ENCODE measurements at regions not wholly inside any gene's neighbourhood (a gene's known extent, or its start where the extent isn't known, plus 50 kb on each side); places are given as distances from the start of the nearest gene placed in this dataset.

DNA sequence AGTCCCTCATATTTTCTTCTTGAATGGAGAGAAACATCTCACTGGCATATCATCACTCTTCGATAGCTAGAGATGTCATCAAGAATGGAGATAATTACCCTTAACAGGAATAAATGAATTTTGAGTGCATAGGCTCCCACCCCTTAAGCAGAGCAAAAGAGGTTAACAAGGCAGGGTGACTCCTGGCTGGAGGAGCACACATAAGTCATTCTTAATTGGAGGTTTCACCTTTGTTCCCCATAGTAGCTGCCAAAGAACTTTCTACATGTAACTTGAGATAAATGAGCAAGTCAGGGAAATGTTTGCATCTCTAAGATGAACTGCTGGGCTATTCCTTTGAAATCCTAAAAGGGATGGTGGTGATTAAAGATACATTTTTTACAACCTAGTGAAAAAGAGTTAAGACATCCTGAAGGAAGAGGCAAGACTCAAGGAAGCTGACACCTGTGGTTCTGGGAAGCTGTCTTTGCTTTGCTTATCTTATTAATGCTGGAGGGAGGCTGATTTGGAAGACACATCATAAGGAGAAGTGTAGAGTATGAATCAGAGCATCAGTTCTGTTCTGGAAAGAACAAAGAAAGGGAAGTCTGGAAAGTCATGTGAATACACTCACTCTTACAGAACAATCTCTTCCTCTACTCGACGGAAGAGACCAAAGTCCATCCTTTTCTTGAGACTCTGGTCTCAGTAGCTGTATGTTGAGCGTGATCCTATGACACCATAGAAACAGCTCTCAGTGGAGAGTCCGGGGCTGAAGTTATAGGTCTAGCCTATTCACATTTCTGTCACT lies 326.3 kb downstream of the OSTF1 start:
- TF ChIP-seq, protein P1, sequence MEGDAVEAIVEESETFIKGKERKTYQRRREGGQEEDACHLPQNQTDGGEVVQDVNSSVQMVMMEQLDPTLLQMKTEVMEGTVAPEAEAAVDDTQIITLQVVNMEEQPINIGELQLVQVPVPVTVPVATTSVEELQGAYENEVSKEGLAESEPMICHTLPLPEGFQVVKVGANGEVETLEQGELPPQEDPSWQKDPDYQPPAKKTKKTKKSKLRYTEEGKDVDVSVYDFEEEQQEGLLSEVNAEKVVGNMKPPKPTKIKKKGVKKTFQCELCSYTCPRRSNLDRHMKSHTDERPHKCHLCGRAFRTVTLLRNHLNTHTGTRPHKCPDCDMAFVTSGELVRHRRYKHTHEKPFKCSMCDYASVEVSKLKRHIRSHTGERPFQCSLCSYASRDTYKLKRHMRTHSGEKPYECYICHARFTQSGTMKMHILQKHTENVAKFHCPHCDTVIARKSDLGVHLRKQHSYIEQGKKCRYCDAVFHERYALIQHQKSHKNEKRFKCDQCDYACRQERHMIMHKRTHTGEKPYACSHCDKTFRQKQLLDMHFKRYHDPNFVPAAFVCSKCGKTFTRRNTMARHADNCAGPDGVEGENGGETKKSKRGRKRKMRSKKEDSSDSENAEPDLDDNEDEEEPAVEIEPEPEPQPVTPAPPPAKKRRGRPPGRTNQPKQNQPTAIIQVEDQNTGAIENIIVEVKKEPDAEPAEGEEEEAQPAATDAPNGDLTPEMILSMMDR (conservative IDR thresholded peaks at IDR 0.05; ENCODE audit: low read depth): no peak
- no peak for DNase-seq (ENCODE audit: low spot score)
- H3K27ac ChIP-seq: no peak overlapping the region
- ChIA-PET CTCF (interaction anchor here (0.6 kb wide), 1 partner anchor 175 kb away, joined by 3 read pairs; no protein-coding TSS in a partner anchor), POLR2A (ENCODE audit: low non-redundant PET) (no interaction called here)

DNA sequence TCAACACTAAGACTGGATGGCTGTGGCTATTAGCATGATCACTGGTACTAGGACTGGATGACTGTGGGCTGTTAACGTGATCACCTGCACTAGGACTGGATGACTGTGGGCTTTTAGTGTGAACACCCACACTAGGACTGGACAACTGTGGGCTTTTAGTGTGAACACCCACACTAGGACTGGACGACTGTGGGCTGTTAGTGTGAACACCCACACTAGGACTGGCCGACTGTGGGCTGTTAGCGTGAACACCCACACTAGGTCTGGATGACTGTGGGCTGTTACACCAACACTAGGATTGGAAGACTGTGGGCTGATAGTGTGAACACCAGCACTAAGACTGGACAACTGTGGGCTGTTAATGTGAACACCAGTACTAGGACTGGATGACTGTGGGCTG lies 329.2 kb downstream of the OSTF1 start:
- TF ChIP-seq, protein P1 (conservative IDR thresholded peaks at IDR 0.05; ENCODE audit: low read depth): no peak
- CTCF ChIA-PET: no interaction called here
- no peak overlapping the region for H3K27ac ChIP-seq
- POLR2A ChIA-PET (ENCODE audit: low non-redundant PET): no interaction called here
- no peak for DNase-seq (ENCODE audit: low spot score)

DNA sequence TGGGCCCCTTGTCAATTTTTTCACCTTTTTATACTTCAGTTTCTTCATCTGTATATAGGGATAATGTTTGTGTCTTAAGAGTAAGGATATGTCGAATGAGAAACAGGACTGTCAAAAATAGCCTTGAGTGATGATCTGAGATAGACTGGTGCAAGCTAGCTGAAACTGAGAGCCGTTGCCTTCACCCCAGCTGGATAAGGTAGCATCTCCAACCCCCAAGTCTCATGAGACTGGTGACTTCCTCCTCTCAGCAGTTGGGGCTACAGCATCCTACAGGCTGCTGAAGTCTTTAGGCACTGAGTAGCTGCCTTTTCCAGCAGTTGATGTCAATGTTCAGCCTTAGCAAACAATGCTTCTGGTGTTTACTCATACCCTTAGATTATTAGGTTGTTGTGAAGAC lies 330.2 kb downstream of the OSTF1 start:
- H3K27ac ChIP-seq: no peak overlapping the region
- TF ChIP-seq, protein P1 (conservative IDR thresholded peaks at IDR 0.05; ENCODE audit: low read depth): no peak
- no peak for DNase-seq (ENCODE audit: low spot score)
- POLR2A ChIA-PET (ENCODE audit: low non-redundant PET): no interaction called here
- CTCF ChIA-PET: no interaction called here

DNA sequence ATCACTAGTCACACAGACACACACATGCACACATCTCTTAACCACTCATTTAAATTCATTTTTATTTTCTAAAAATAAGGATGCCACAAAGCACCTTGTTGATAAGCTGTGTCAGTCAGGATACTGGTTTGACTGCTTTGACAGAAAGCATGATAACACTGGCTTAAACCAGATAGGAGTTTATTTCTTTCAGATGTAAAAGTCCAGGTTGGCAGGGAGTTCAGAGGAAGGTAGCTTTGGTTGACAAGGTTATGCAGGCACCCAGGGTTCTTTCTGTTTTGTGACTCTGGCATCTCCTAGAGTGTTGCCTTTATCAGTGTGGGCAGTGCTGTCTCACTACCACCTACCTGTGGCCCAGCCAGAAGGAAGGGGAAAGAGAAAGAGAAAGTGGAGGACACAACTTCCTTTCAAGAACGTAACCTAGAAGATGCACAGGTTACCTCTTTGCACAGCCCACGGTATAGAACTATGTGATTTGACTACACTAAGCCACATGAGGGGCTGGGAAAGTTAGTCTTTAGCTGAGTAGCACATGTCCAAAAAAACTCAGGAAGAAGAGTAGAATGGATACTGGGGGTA lies 334.7 kb downstream of the OSTF1 start:
- POLR2A ChIA-PET (ENCODE audit: low non-redundant PET): no interaction called here
- CTCF ChIA-PET: interaction anchor here (0.6 kb wide), 1 partner anchor 77 kb away, joined by 8 read pairs; no protein-coding TSS in a partner anchor
- TF ChIP-seq, protein P1 (conservative IDR thresholded peaks at IDR 0.05; ENCODE audit: low read depth): no peak
- no peak for DNase-seq (ENCODE audit: low spot score)
- H3K27ac ChIP-seq: no peak overlapping the region

DNA sequence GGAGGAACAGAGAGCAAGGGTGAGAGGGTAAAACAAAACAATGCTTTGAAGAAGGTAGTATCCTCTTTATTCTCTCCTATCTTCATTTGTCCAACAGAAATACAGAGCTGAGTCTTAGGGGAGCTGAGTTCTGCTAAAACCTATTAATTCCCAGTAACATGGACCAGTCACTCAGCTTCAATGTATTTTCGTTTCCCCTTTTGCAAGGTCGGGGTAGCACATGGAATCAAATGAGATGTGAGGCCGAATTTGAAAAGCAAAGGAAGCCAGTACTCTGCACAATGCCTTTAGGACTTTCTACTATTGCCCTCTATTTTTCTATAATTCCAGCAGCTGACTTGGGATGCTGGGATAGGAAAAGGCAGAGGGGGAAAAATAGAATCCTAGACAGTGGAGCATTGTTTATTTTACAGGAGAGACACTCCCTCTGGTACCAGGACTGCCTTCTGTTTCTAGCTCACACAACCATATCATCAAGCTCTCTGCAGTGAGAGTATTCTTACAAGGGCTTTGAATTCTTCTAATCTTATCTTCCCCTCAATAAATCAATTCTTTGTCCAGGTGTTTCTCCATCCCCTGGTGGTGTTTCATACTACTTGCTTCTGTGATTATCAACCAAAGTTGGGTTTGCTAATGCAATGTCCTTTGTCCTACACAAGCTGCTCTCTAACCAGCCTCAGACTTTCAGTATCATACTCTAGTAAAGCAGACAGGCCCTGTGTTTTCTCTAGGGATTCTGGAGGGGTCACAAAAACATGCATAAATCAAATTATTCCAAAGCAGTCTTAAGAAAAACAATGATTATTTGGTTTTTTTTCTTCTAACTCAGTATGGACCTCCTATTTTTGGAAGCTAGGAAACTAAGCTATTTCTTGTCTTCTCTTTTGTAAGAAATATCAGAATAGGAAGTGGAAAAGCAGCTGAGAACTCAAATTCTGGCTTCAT lies 341.5 kb downstream of the OSTF1 start:
- no peak for DNase-seq (ENCODE audit: low spot score)
- CTCF ChIA-PET: no interaction called here

DNA sequence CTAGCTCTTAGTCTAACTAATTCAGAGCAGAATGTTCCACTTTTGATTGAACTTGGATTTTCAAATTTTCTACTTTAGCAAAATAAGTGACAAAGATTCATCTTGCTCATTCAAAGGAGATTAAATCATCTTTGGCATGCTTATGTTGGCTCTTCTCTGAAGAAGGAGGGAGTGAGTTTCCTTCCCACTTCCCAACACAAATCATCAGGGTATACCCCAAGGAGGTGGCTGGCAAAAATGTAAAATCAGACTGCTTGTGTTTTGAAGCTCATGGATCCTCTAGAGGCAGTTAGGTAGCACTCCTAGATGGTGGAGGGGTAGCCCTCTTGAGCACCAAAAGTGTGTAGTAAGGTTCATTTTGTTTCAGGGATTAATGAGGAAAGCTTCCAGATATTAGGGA lies 343.1 kb downstream of the OSTF1 start:
- ChIA-PET POLR2A (ENCODE audit: low non-redundant PET) (no interaction called here), CTCF (no interaction called here)
- no peak overlapping the region for H3K27ac ChIP-seq
- TF ChIP-seq, protein P1 (conservative IDR thresholded peaks at IDR 0.05; ENCODE audit: low read depth): no peak
- DNase-seq (ENCODE audit: low spot score): no peak

More for the DNA sequence above, 341.5 kb downstream of the OSTF1 start:
- H3K27ac ChIP-seq: no peak overlapping the region
- TF ChIP-seq, protein P1 (conservative IDR thresholded peaks at IDR 0.05; ENCODE audit: low read depth): no peak
- POLR2A ChIA-PET (ENCODE audit: low non-redundant PET): no interaction called here

Data from RWPE1 (cell line).